Neural progenitor cell (in vitro differentiated cells): ENCODE measurements at regions not wholly inside any gene's neighbourhood (a gene's known extent, or its start where the extent isn't known, plus 50 kb on each side); places are given as distances from the start of the nearest gene placed in this dataset.
A peak's percentile ranks its signal among the peaks of the same experiment; 100 is the strongest.

Experiments used
- DNase-seq: peaks from one replicate; pipeline ENCODE4 v3.0.0-alpha.2; 2016; ENCODE audit warnings: low spot score
- H2AFZ ChIP-seq: fragments of 200-600 bp; sonication (generic); replicated peaks from 2 replicates; pipeline ENCODE4 v1.6.1; 2016; ENCODE audit warnings: antibody characterized with exemption
- H3F3A ChIP-seq: fragments of 200-600 bp; sonication (generic); 2 replicates; pipeline ENCODE4 v1.6.1; 2016; ENCODE audit warnings: antibody characterized with exemption, low read depth
- H3K27ac ChIP-seq: fragments of 200-600 bp; sonication (generic); 2 replicates; pipeline ENCODE4 v1.5.1; 2016; ENCODE audit warnings: mild to moderate bottlenecking
- H3K27me3 ChIP-seq: fragments of 200-600 bp; sonication (generic); 2 replicates; pipeline ENCODE4 v1.6.1; 2016; ENCODE audit warnings: mild to moderate bottlenecking, moderate library complexity
- H3K36me3 ChIP-seq: fragments of 200-600 bp; sonication (generic); 2 replicates; pipeline ENCODE4 v1.5.1; 2016
- H3K4me1 ChIP-seq: fragments of 200-600 bp; sonication (generic); 2 replicates; pipeline ENCODE4 v1.6.1; 2016; ENCODE audit warnings: mixed run types
- H3K4me2 ChIP-seq: fragments of 200-600 bp; sonication (generic); 2 replicates; pipeline ENCODE4 v1.6.1; 2016
- H3K4me3 ChIP-seq: fragments of 200-600 bp; sonication (generic); 2 replicates; pipeline ENCODE4 v1.5.1; 2016
- H3K79me2 ChIP-seq: fragments of 200-600 bp; sonication (generic); 2 replicates; pipeline ENCODE4 v1.6.1; 2016; ENCODE audit warnings: low read depth
- H3K9ac ChIP-seq: fragments of 200-600 bp; sonication (generic); 2 replicates; pipeline ENCODE4 v1.6.1; 2016
- H3K9me3 ChIP-seq: fragments of 200-600 bp; sonication (generic); 2 replicates; pipeline ENCODE4 v1.5.1; 2016; ENCODE audit warnings: low read depth
- H4K20me1 ChIP-seq: fragments of 200-600 bp; sonication (generic); 2 replicates; pipeline ENCODE4 v1.6.1; 2016; ENCODE audit warnings: low read depth
- H3K27ac Mint-ChIP-seq: 3 replicates; pipeline ENCODE4 v1.8.0; 2021; ENCODE audit warnings: mixed read lengths
- H3K27me3 Mint-ChIP-seq: 2 replicates; pipeline ENCODE4 v1.8.0; 2022; ENCODE audit warnings: low read depth, mild to moderate bottlenecking, inconsistent platforms, moderate library complexity, mixed read lengths; ENCODE audit not compliant: insufficient read depth
- H3K36me3 Mint-ChIP-seq: 3 replicates; pipeline ENCODE4 v1.8.0; 2021; ENCODE audit warnings: mixed read lengths
- H3K4me1 Mint-ChIP-seq: 3 replicates; pipeline ENCODE4 v1.8.0; 2021; ENCODE audit warnings: mixed read lengths
- H3K4me3 Mint-ChIP-seq: 3 replicates; pipeline ENCODE4 v1.8.0; 2021; ENCODE audit warnings: mild to moderate bottlenecking, moderate library complexity, mixed read lengths
- H3K9me3 Mint-ChIP-seq: 3 replicates; pipeline ENCODE4 v1.8.0; 2020; ENCODE audit warnings: mixed read lengths
- EZH2 ChIP-seq: fragments of 200-600 bp; sonication (generic); IDR thresholded peaks from 2 replicates; pipeline ENCODE4 v1.6.1; 2017; ENCODE audit warnings: antibody characterized with exemption, mild to moderate bottlenecking, moderate library complexity
- EZH2phosphoT487 ChIP-seq: fragments of 200-600 bp; sonication (generic); IDR thresholded peaks from 2 replicates; pipeline ENCODE4 v1.6.1; 2017; ENCODE audit warnings: antibody characterized with exemption
- TF ChIP-seq, protein P1 (sequence below): fragments of 200-600 bp; sonication (generic); IDR thresholded peaks from 2 replicates; pipeline ENCODE4 v1.5.1; 2017; ENCODE audit warnings: antibody characterized with exemption, mild to moderate bottlenecking

GRCh38 chr2:15780234-15780633 lies 160.1 kb upstream of the MYCN start:
- Histone ChIP-seq H3K36me3 (no peaks in the 10 kb centered on the region), H3F3A (peaks cover 4% of the 10 kb centered on the region), H3K4me3 (no peak overlapping the region), H3K4me2 (peak overlapping the region; percentile 38), H3K27me3 (no peaks in the 10 kb centered on the region), H3K79me2 (no peaks in the 10 kb centered on the region), H4K20me1 (no peaks in the 10 kb centered on the region), H3K9me3 (no peaks in the 10 kb centered on the region), H3K9ac (no peak overlapping the region), H3K27ac (no peak overlapping the region), H2AFZ (peak overlapping the region; percentile 57), H3K4me1 (peaks cover 12% of the 10 kb centered on the region)
- TF ChIP-seq, protein P1, sequence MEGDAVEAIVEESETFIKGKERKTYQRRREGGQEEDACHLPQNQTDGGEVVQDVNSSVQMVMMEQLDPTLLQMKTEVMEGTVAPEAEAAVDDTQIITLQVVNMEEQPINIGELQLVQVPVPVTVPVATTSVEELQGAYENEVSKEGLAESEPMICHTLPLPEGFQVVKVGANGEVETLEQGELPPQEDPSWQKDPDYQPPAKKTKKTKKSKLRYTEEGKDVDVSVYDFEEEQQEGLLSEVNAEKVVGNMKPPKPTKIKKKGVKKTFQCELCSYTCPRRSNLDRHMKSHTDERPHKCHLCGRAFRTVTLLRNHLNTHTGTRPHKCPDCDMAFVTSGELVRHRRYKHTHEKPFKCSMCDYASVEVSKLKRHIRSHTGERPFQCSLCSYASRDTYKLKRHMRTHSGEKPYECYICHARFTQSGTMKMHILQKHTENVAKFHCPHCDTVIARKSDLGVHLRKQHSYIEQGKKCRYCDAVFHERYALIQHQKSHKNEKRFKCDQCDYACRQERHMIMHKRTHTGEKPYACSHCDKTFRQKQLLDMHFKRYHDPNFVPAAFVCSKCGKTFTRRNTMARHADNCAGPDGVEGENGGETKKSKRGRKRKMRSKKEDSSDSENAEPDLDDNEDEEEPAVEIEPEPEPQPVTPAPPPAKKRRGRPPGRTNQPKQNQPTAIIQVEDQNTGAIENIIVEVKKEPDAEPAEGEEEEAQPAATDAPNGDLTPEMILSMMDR: no peak
- TF ChIP-seq EZH2phosphoT487 (no peak), EZH2 (no peak)
- Mint-ChIP-seq H3K27me3 (peaks cover 9% of the 10 kb centered on the region), H3K9me3 (peaks cover under 1% of the 10 kb centered on the region), H3K4me3 (no peak overlapping the region), H3K27ac (no peak overlapping the region), H3K4me1 (peaks cover 26% of the 10 kb centered on the region), H3K36me3 (no peaks in the 10 kb centered on the region)
- DNase-seq: no peak

DNA sequence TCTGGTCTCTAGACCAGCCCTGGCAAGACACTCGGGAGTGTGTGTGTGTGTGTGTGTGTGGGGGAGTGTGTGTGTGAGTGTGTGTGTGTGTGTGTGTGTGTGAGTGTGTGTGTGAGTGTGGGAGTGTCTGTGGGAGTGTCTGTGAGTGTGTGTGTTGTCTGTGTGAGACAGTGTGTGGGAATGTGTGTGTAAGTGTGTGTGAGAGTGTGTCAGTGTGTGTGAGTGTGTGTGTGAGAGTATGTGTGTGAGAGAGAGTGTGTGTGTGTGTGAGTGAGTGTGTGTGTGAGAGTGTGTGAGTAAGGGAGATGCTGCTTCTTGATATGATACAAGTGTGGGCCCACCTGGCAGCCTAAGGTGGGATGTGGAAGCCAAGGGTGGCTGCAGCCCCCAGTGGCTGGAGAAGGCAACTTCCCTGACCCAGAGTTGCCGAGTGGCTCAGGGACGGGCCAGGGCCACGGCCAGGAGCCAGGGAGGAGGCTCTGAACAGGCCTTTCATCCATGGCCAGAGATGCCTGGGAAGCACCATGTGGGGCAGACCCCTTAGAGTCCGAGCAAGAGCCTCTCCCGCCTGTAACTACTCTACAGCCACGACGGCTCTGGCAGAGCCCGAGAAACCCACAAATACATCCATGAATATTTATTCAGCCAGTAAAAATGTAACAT lies 159.3 kb upstream of the MYCN start:
- H3K36me3 Mint-ChIP-seq: no peaks in the 10 kb centered on the region
- Histone ChIP-seq H3K4me1 (peaks cover 12% of the 10 kb centered on the region), H3K4me2 (no peak overlapping the region), H3K9ac (no peak overlapping the region), H3F3A (peaks cover 4% of the 10 kb centered on the region), H3K27me3 (no peaks in the 10 kb centered on the region), H3K79me2 (no peaks in the 10 kb centered on the region), H3K36me3 (no peaks in the 10 kb centered on the region), H3K4me3 (no peak overlapping the region), H3K27ac (no peak overlapping the region), H2AFZ (no peak overlapping the region), H4K20me1 (no peaks in the 10 kb centered on the region), H3K9me3 (no peaks in the 10 kb centered on the region)
- H3K27ac Mint-ChIP-seq: peak overlapping the region; percentile 59
- H3K9me3 Mint-ChIP-seq: no peaks in the 10 kb centered on the region
- peaks cover 26% of the 10 kb centered on the region for H3K4me1 Mint-ChIP-seq
- DNase-seq: peak; percentile 21
- no peak overlapping the region for H3K4me3 Mint-ChIP-seq
- TF ChIP-seq, protein P1: peak; percentile 29
- TF ChIP-seq EZH2: no peak
- peaks cover 13% of the 10 kb centered on the region for H3K27me3 Mint-ChIP-seq

- peaks cover 16% of the 10 kb centered on the region for H3K27me3 Mint-ChIP-seq
- no peaks in the 10 kb centered on the region for H3K36me3 Mint-ChIP-seq
- H3K4me1 Mint-ChIP-seq: peaks cover 28% of the 10 kb centered on the region
- H3K4me3 ChIP-seq: no peak overlapping the region
- no peak overlapping the region for H2AFZ ChIP-seq
- TF ChIP-seq, protein P1: no peak
- TF ChIP-seq EZH2phosphoT487: no peak
- no peak for DNase-seq
- no peaks in the 10 kb centered on the region for H4K20me1 ChIP-seq
- H3F3A ChIP-seq: peaks cover 4% of the 10 kb centered on the region
- H3K9ac ChIP-seq: no peak overlapping the region
- H3K4me3 Mint-ChIP-seq: no peak overlapping the region
- H3K27ac ChIP-seq: no peak overlapping the region
- H3K4me2 ChIP-seq: no peak overlapping the region
- H3K27ac Mint-ChIP-seq: no peak overlapping the region
- no peaks in the 10 kb centered on the region for H3K36me3 ChIP-seq
- peaks cover 12% of the 10 kb centered on the region for H3K4me1 ChIP-seq
- H3K9me3 ChIP-seq: no peaks in the 10 kb centered on the region
- H3K79me2 ChIP-seq: no peaks in the 10 kb centered on the region
- no peaks in the 10 kb centered on the region for H3K27me3 ChIP-seq
- no peaks in the 10 kb centered on the region for H3K9me3 Mint-ChIP-seq
Measured at GRCh38 chr2:15782009-15782751, 158.2 kb upstream of the MYCN start.
